A549 (cell line): ENCODE measurements at regions not wholly inside any gene's neighbourhood (a gene's known extent, or its start where the extent isn't known, plus 50 kb on each side); places are given as distances from the start of the nearest gene placed in this dataset.

Source experiments
- CTCF ChIP-seq: fragments of >200 bp; sonication (Bioruptor Twin); formaldehyde crosslinking; IDR thresholded peaks from 3 replicates; pipeline ENCODE4 v1.5.1; 2016
- E2F6 ChIP-seq: IDR thresholded peaks from 2 replicates; pipeline ENCODE4 v1.6.1; 2012; ENCODE audit warnings: low read depth, borderline replicate concordance
- EHMT2 ChIP-seq: fragments of 200-600 bp; sonication (generic); IDR thresholded peaks from 2 replicates; pipeline ENCODE4 v1.6.1; 2016; ENCODE audit warnings: antibody characterized with exemption, low read depth, mild to moderate bottlenecking, moderate library complexity
- EP300 ChIP-seq, 2 experiments: fragments of >200 bp; sonication (Bioruptor Twin); formaldehyde crosslinking; IDR thresholded peaks; 2 replicates in 1 of 2; 3 replicates in 1 of 2; pipeline ENCODE4 v1.6.1; 2016 to 2017
- GATA3 ChIP-seq: IDR thresholded peaks from 2 replicates; pipeline ENCODE4 v1.6.1; 2012; ENCODE audit warnings: borderline replicate concordance
- HOXA7 ChIP-seq: fragments of 250-450 bp; sonication (Bioruptor Pico); IDR thresholded peaks from 2 replicates; pipeline ENCODE4 v1.5.0; 2020; ENCODE audit warnings: mild to moderate bottlenecking, moderate library complexity
- MAFK ChIP-seq: fragments of 450-650 bp; IDR thresholded peaks from 2 replicates; pipeline ENCODE4 v1.6.1; 2014; ENCODE audit not compliant: partially characterized antibody
- MAX ChIP-seq: IDR thresholded peaks from 2 replicates; pipeline ENCODE4 v1.6.1; 2012
- MYC ChIP-seq: IDR thresholded peaks from 2 replicates; pipeline ENCODE4 v1.6.1; 2012; ENCODE audit warnings: mild to moderate bottlenecking, inconsistent platforms, low read length, improper control_type of control experiment, borderline replicate concordance
- PHF8 ChIP-seq: fragments of 200-600 bp; sonication (generic); IDR thresholded peaks from 2 replicates; pipeline ENCODE4 v1.6.1; 2016; ENCODE audit warnings: low read depth, mild to moderate bottlenecking, antibody characterized with exemption, moderate library complexity, borderline replicate concordance
- RAD21 ChIP-seq, 2 experiments: fragments of >200 bp in 1 of 2; sonication (Bioruptor Twin) in 1 of 2; formaldehyde crosslinking in 1 of 2; IDR thresholded peaks in 1 of 2; conservative IDR thresholded peaks in 1 of 2; 2 replicates in 1 of 2; 3 replicates in 1 of 2; pipeline ENCODE4 v1.6.1; 2012 to 2018; ENCODE audit warnings: inconsistent platforms in 1 of 2
- REST ChIP-seq: fragments of 200-600 bp; sonication (generic); IDR thresholded peaks from 2 replicates; pipeline ENCODE4 v1.6.1; 2016; ENCODE audit warnings: antibody characterized with exemption, mild to moderate bottlenecking, moderate library complexity
- SREBF2 ChIP-seq: fragments of 450-650 bp; IDR thresholded peaks from 2 replicates; pipeline ENCODE4 v1.6.1; 2014; ENCODE audit warnings: mild to moderate bottlenecking, moderate library complexity

GRCh38 chr1:60678391-60678790 is 404.0 kb upstream of the NFIA start:
- TF ChIP-seq REST (no peak), SREBF2 (no peak), CTCF (no peak), RAD21 (conservative IDR thresholded peaks at IDR 0.05 in 1 of 2, IDR thresholded peaks at IDR 0.05 in 1 of 2) (no peak), PHF8 (no peak), EP300 (IDR thresholded peaks at IDR 0.05) (no peak), GATA3 (no peak), E2F6 (no peak), MAX (no peak), EHMT2 (no peak), MAFK (no peak), MYC (no peak), HOXA7 (CRISPR knock-in tag) (no peak)
